Cerebellar cortex (tissue), 1 donor: ENCODE measurements at regions not wholly inside any gene's neighbourhood (a gene's known extent, or its start where the extent isn't known, plus 50 kb on each side); places are given as distances from the start of the nearest gene placed in this dataset.
"Not testable (repeated sequence)": the region's sequence is repeated elsewhere in the genome, so short reads cannot be mapped to it uniquely, and the experiment has no call there.

Experiments used
- DNase-seq: peaks from one replicate; pipeline ENCODE4 v3.0.0-alpha.2; 2015; ENCODE audit warnings: low spot score

DNA sequence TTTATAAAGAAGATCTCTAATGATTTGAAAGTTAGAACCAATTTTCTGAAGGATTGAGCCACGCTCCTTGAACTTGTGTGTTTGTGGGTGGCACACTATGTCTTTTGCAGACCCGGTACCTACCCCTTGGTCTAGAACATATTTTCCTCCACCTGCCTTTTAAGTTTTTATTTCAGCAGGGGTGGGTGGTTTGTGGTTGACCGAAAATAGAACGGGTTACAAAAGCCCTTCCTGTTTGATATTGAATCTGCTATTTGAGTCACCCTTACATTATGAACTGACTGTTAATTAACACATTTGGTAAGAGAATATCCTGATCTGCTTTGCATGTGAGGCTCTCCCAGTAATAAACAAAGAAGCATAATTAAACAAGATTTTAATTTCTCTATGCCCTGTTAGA is 697.5 kb downstream of the GOLGA6L6 start:
- not testable (repeated sequence) for DNase-seq
